Heart left ventricle (tissue), 16 donors: ENCODE measurements at regions not wholly inside any gene's neighbourhood (a gene's known extent, or its start where the extent isn't known, plus 50 kb on each side); places are given as distances from the start of the nearest gene placed in this dataset.

Experiments used
- ATAC-seq, 4 donors: fragments of 200-7000 bp; cut with Tn5 transposase; one replicate each; pipeline ENCODE4 v1.9.1; 2020 to 2022; ENCODE audit warnings: moderate library complexity in 4 of 4, mild to moderate bottlenecking in 3 of 4, moderate number of reproducible peaks in 1 of 4
- DNase-seq, 5 donors: peaks; one replicate each; pipeline ENCODE4 v3.0.0-alpha.2; 2020
- H3K27ac ChIP-seq, 12 donors: fragments of 200-600 bp; sonication (generic) in 4 of 12; one replicate each; pipeline versions ENCODE4 v1.5.0 to v1.8.0; 2016 to 2022; ENCODE audit warnings: mild to moderate bottlenecking in 2 of 12
- H3K27me3 ChIP-seq, 9 donors: fragments of 200-600 bp; sonication (generic) in 2 of 9; one replicate each; pipeline versions ENCODE4 v1.5.1 to v1.8.0; 2016 to 2022; ENCODE audit warnings: mild to moderate bottlenecking in 3 of 9
- H3K36me3 ChIP-seq, 9 donors: fragments of 200-600 bp; sonication (generic) in 2 of 9; one replicate each; pipeline versions ENCODE4 v1.5.0 to v1.8.0; 2018 to 2022; ENCODE audit warnings: mild to moderate bottlenecking in 2 of 9
- H3K4me1 ChIP-seq, 12 donors: fragments of 200-600 bp; sonication (generic) in 4 of 12; one replicate each; pipeline versions ENCODE4 v1.5.0 to v1.8.0; 2016 to 2022; ENCODE audit warnings: mild to moderate bottlenecking in 3 of 12
- H3K4me3 ChIP-seq, 12 donors: fragments of 200-600 bp; sonication (generic) in 4 of 12; one replicate each; pipeline versions ENCODE4 v1.5.0 to v1.8.0; 2017 to 2022; ENCODE audit warnings: mild to moderate bottlenecking in 9 of 12, moderate library complexity in 4 of 12
- H3K9me3 ChIP-seq, 12 donors: fragments of 200-600 bp; sonication (generic) in 4 of 12; one replicate each; pipeline versions ENCODE4 v1.5.0 to v1.8.0; 2016 to 2022; ENCODE audit warnings: mild to moderate bottlenecking in 1 of 12
- CTCF ChIP-seq, 12 donors: fragments of 200-600 bp; sonication (generic) in 4 of 12; IDR thresholded peaks; one replicate each; pipeline versions ENCODE4 v1.5.0 to v1.8.0; 2018 to 2022; ENCODE audit warnings: antibody characterized with exemption in 12 of 12, mild to moderate bottlenecking in 5 of 12
- POLR2A ChIP-seq, 2 donors: fragments of 450-650 bp; IDR thresholded peaks; one replicate each; pipeline ENCODE4 v1.6.1; 2017; ENCODE audit warnings: antibody characterized with exemption in 2 of 2, mild to moderate bottlenecking in 2 of 2, moderate library complexity in 2 of 2
- WGBS, 4 donors: extraction: QIAGEN DNeasy Blood & Tissue Kit in 2 of 4; methylation state at CpG; one replicate each; pipeline versions ENCODE4 v1.1.5 to v1.1.7; 2013 to 2018; 5-methylcytosine and 5-hydroxymethylcytosine counted together
- intact Hi-C, 10 donors: fragments of 100-400 bp; cut with DNase I; formaldehyde crosslinking; loops; one replicate each; pipeline versions ENCODE4 v1.11.1 to v1.14.2; 2022
- donor health status: ischemic (EF 13 %, LVEDD 7.1; RV severe dilation, severe dysfunction).
- donor health status: healthy with polysubstance abuse.
- donor health status: DM: no; HTN: yes; CAD: no.
- donor health status: DM: no; HTN: no; CAD: no.
- donor health status: ischemic (EF 25% LVEDD 6.9; RV normal size, moderate dysfunction).
- donor health status: ischemic (EF 25% LVEDD 5.7; RV mildly dilated, moderate dysfunction).
- donor health status: healthy.
- donor health status: DM: yes; HTN: yes; CAD: no.
- donor health status: ischemic (EF 35%, LVEDD 5.7; RV mildly dilated, moderate dysfunction).
- donor health status: nonischemic (EF 11% LVEDD 7.7; RV severe dilation, severe dysfunction).
- donor health status: DM: yes; HTN: yes; CAD: no.
- donor health status: PGD.
- donor health status: ischemic (EF 29% LVEDD 5.4; RV normal size, mild dysfunction).
- donor health status: nonischemic (EF 23%, LVEDD 6.1; RV moderate dilation, normal function).

- 85 to 93% (median 89%) methylated on average over 5 to 6 of the region's 6 CpGs for WGBS, 4 donors
- no peaks in the 10 kb centered on the region for H3K36me3 ChIP-seq
- no peaks in the 10 kb centered on the region for H3K4me1 ChIP-seq
- H3K9me3 ChIP-seq = peaks cover 0 to 16% (median 5%) of the 10 kb centered on the region in 12 donors
- ATAC-seq = no peak
- peak in 1 of 5 donors; percentile 45 for DNase-seq
- no peak for TF ChIP-seq CTCF (IDR thresholded peaks at IDR 0.05)
- TF ChIP-seq POLR2A (IDR thresholded peaks at IDR 0.05) = no peak
- H3K4me3 ChIP-seq = no peak overlapping the region
- H3K27me3 ChIP-seq = no peaks in the 10 kb centered on the region
- intact Hi-C loops = no loop called here
- H3K27ac ChIP-seq = no peak overlapping the region
Measured at GRCh38 chr4:29541757-29542156, 1178.4 kb upstream of the PCDH7 start.

DNA sequence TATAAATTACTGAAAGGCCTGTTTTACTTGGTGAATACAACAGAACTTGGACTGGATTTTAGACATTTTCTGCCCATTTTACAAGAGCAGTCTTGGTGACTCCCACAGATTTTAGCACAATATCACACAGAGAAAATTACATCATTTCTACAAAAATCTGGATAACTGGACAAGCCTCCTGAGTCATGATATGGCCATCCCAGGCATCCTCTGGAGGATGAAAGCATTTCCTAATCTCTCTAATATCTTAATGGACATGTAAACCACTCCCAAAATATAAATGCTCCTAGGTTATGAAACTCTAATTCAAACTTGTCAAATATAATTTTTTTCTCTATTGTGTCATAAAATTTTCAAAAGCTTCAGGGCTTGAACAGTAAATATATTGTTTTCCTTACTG lies 1170.8 kb upstream of the PCDH7 start:
- no peaks in the 10 kb centered on the region for H3K36me3 ChIP-seq
- H3K4me1 ChIP-seq = no peaks in the 10 kb centered on the region
- no peak for TF ChIP-seq POLR2A (IDR thresholded peaks at IDR 0.05)
- H3K9me3 ChIP-seq = no peaks in the 10 kb centered on the region
- intact Hi-C loops = no loop called here
- DNase-seq = no peak
- H3K4me3 ChIP-seq = no peak overlapping the region
- H3K27ac ChIP-seq = no peak overlapping the region
- no peak for ATAC-seq
- no peaks in the 10 kb centered on the region for H3K27me3 ChIP-seq

DNA sequence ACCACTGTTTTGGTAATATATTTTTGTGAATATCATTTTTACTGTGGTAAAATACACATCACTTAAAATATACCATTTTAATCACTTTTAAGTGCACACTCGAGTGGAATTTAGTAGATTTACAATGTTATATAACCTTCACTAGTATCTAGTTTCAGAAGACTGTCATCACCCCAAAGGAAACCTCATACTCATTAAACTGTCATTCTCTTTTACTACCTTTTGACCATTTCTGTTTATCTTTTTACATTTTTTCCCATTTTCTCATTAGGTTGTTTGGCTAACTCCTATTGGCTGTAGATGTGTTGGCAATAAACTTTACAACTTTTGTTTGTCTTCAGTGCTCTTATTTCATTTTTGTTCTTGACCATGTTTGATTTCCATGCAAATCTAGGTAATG lies 1168.3 kb upstream of the PCDH7 start:
- 67 to 84% (median 79%) methylated on average over 1 of the region's 1 CpG for WGBS, 4 donors
- ATAC-seq (no peak), DNase-seq (no peak)
- no peak overlapping the region for H3K27ac ChIP-seq
- intact Hi-C loops = no loop called here
- TF ChIP-seq CTCF (IDR thresholded peaks at IDR 0.05) (no peak), POLR2A (IDR thresholded peaks at IDR 0.05) (no peak)
- no peaks in the 10 kb centered on the region for H3K9me3 ChIP-seq
- no peak overlapping the region for H3K4me3 ChIP-seq
- H3K36me3 ChIP-seq = no peaks in the 10 kb centered on the region
- no peaks in the 10 kb centered on the region for H3K4me1 ChIP-seq
- H3K27me3 ChIP-seq = no peaks in the 10 kb centered on the region

DNA sequence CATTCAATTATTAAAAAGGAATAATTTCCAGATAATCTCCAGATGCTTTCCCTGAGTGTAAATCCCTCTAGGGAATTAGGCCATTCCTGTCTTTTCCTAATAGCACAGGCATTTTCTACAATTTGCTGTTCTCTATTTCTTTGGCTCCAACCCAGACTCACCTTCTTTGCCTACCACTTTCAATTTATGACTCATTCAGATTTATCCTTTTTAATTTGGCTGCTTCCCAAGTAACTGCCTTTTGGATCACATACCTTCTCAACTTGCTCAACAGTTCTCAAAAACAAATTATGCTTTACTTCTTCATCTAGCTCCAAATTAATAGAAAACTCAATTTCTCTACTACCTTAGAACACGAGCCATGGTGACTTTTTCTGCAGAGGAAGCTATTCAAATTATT lies 1166.3 kb upstream of the PCDH7 start:
- no peaks in the 10 kb centered on the region for H3K36me3 ChIP-seq
- H3K4me1 ChIP-seq = no peaks in the 10 kb centered on the region
- no peaks in the 10 kb centered on the region for H3K9me3 ChIP-seq
- intact Hi-C loops = no loop called here
- WGBS, 4 donors = 62 to 82% (median 76%) methylated on average over 1 of the region's 1 CpG
- no peak overlapping the region for H3K27ac ChIP-seq
- no peak for DNase-seq
- no peak for ATAC-seq
- no peaks in the 10 kb centered on the region for H3K27me3 ChIP-seq
- H3K4me3 ChIP-seq = no peak overlapping the region
- no peak for TF ChIP-seq CTCF (IDR thresholded peaks at IDR 0.05)
- TF ChIP-seq POLR2A (IDR thresholded peaks at IDR 0.05) = no peak

DNA sequence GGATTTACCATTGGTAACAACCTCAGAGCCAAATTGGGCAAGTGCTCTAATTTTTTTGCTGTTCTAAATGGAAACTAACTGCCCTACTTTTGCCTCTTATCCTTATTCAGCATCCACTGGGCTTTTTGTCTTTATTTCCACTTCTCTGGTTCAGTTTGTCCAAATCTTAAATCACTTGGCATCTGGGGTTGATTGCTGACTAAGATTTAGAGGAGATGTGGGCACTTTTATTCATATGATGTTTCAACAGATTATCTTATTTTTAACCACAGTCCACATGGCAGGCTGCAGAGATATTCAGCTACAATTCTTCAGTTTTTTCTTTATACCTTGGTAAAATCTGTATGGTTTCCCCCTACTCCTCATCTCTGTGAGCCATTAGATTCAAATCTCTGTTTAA lies 1161.4 kb upstream of the PCDH7 start:
- no peak for ATAC-seq
- intact Hi-C loops = no loop called here

More for the DNA sequence above, 1161.4 kb upstream of the PCDH7 start:
- H3K4me1 ChIP-seq = no peaks in the 10 kb centered on the region
- no peaks in the 10 kb centered on the region for H3K36me3 ChIP-seq
- H3K9me3 ChIP-seq = peaks cover 0 to 3% (median 0%) of the 10 kb centered on the region in 12 donors
- DNase-seq = no peak
- TF ChIP-seq POLR2A (IDR thresholded peaks at IDR 0.05) (no peak), CTCF (IDR thresholded peaks at IDR 0.05) (no peak)
- H3K27ac ChIP-seq = no peak overlapping the region
- H3K4me3 ChIP-seq = no peak overlapping the region
- H3K27me3 ChIP-seq = no peaks in the 10 kb centered on the region
